ENCODE measurements at regions not wholly inside any gene's neighbourhood (a gene's known extent, or its start where the extent isn't known, plus 50 kb on each side); places are given as distances from the start of the nearest gene placed in this dataset.

GRCh38 chr2:41772697-41773096, 275.1 kb upstream of the PKDCC start:
- TF ChIP-seq CTCF (IDR thresholded peaks at IDR 0.05; ENCODE audit: extremely low read depth, missing control alignments): no peak

GRCh38 chr2:41774011-41774605, 273.7 kb upstream of the PKDCC start:
- no peak for DNase-seq (ENCODE audit: low spot score)
- TF ChIP-seq CTCF (IDR thresholded peaks at IDR 0.05; ENCODE audit: extremely low read depth, missing control alignments): no peak

More at GRCh38 chr2:41772697-41773096, 275.1 kb upstream of the PKDCC start:
- DNase-seq (ENCODE audit: low spot score): no peak

- TF ChIP-seq CTCF (IDR thresholded peaks at IDR 0.05; ENCODE audit: extremely low read depth, missing control alignments): no peak
- DNase-seq (ENCODE audit: low spot score): no peak
Measured at GRCh38 chr2:41775366-41776025, 272.3 kb upstream of the PKDCC start.

DNA sequence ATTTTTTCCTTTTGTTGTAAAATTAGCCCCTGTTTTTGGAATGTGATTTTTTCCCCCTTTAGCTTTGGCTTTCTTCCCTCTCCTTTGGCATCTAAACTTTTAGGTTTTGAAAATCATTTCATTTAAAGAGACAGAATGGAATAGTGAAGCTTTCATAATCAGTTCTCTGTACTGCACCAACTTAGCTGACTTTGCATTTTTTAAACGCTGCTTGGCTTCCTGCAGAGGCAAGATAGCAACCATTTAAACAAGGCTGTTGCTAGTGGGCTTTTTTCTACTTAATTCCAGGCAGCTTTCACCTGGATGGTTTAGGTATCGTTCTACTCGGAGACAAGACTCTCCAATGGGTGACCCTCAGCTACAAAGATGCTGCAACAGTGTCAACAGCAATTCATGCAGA, 267.9 kb upstream of the PKDCC start:
- no peak for DNase-seq (ENCODE audit: low spot score)
- TF ChIP-seq CTCF (IDR thresholded peaks at IDR 0.05; ENCODE audit: extremely low read depth, missing control alignments): no peak

GRCh38 chr2:41782306-41783158, 265.3 kb upstream of the PKDCC start:
- TF ChIP-seq CTCF (IDR thresholded peaks at IDR 0.05; ENCODE audit: extremely low read depth, missing control alignments): no peak
- peak; percentile 36 for DNase-seq (ENCODE audit: low spot score)

- no peak for TF ChIP-seq CTCF (IDR thresholded peaks at IDR 0.05; ENCODE audit: extremely low read depth, missing control alignments)
- no peak for DNase-seq (ENCODE audit: low spot score)
Measured at GRCh38 chr2:41784496-41784895, 263.3 kb upstream of the PKDCC start.

Measured in GM20000 (cell line).